GM12873 (cell line): ENCODE measurements at regions not wholly inside any gene's neighbourhood (a gene's known extent, or its start where the extent isn't known, plus 50 kb on each side); places are given as distances from the start of the nearest gene placed in this dataset.

Experiments used
- TF ChIP-seq, protein P1 (sequence below): IDR thresholded peaks from 2 replicates; pipeline ENCODE4 v1.5.1; 2012; ENCODE audit warnings: low read depth, mild to moderate bottlenecking, moderate library complexity, low read length, control low read depth; ENCODE audit not compliant: insufficient read depth; ENCODE audit errors: missing control alignments

- TF ChIP-seq, protein P1, sequence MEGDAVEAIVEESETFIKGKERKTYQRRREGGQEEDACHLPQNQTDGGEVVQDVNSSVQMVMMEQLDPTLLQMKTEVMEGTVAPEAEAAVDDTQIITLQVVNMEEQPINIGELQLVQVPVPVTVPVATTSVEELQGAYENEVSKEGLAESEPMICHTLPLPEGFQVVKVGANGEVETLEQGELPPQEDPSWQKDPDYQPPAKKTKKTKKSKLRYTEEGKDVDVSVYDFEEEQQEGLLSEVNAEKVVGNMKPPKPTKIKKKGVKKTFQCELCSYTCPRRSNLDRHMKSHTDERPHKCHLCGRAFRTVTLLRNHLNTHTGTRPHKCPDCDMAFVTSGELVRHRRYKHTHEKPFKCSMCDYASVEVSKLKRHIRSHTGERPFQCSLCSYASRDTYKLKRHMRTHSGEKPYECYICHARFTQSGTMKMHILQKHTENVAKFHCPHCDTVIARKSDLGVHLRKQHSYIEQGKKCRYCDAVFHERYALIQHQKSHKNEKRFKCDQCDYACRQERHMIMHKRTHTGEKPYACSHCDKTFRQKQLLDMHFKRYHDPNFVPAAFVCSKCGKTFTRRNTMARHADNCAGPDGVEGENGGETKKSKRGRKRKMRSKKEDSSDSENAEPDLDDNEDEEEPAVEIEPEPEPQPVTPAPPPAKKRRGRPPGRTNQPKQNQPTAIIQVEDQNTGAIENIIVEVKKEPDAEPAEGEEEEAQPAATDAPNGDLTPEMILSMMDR: peak; percentile 49
Observed at GRCh38 chr3:69439643-69440270, 53.9 kb upstream of the FRMD4B start.

DNA sequence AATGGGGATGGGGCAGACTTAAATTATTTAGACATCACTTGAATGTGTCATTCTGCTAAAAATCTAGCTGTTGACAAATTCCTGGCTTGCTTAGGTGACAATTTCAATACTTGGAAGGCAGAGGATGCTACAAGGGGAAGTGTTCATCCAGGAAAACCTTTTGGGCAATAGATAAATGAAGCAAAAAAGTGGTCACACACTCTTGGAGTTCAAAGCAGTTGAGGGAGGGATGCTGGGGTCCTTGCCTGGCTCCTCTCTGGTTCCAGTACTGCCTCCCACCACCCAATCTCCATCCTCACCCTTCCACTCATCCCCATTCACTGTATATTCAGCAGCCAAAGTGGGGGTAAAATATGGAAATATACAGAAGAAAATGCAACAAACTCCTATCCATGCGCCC lies 52.6 kb upstream of the FRMD4B start:
- TF ChIP-seq, protein P1: no peak

GRCh38 chr3:69435274-69436265 lies 49.7 kb upstream of the FRMD4B start:
- TF ChIP-seq, protein P1: no peak
